Glutamatergic neuron (in vitro differentiated cells): ENCODE measurements at regions not wholly inside any gene's neighbourhood (a gene's known extent, or its start where the extent isn't known, plus 50 kb on each side); places are given as distances from the start of the nearest gene placed in this dataset.

Experiments
- DNase-seq: peaks from one replicate; pipeline ENCODE4 v3.0.0; 2022
- H3K27ac Mint-ChIP-seq: one replicate; pipeline ENCODE4 v1.8.0; 2020; ENCODE audit warnings: mild to moderate bottlenecking, mixed read lengths, inconsistent platforms; ENCODE audit not compliant: unreplicated experiment
- H3K27me3 Mint-ChIP-seq: one replicate; pipeline ENCODE4 v1.8.0; 2020; ENCODE audit warnings: mild to moderate bottlenecking, moderate library complexity, mixed read lengths, inconsistent platforms; ENCODE audit not compliant: unreplicated experiment
- H3K36me3 Mint-ChIP-seq: one replicate; pipeline ENCODE4 v1.8.0; 2020; ENCODE audit warnings: mild to moderate bottlenecking, mixed read lengths, inconsistent platforms; ENCODE audit not compliant: unreplicated experiment
- H3K4me1 Mint-ChIP-seq: one replicate; pipeline ENCODE4 v1.8.0; 2020; ENCODE audit warnings: mild to moderate bottlenecking, low read depth, mixed read lengths, inconsistent platforms; ENCODE audit not compliant: unreplicated experiment
- H3K4me3 Mint-ChIP-seq: one replicate; pipeline ENCODE4 v1.8.0; 2020; ENCODE audit warnings: mild to moderate bottlenecking, mixed read lengths, inconsistent platforms; ENCODE audit not compliant: unreplicated experiment
- H3K9me3 Mint-ChIP-seq: one replicate; pipeline ENCODE4 v1.8.0; 2020; ENCODE audit warnings: mild to moderate bottlenecking, moderate library complexity, mixed read lengths, inconsistent platforms; ENCODE audit not compliant: unreplicated experiment
- TF ChIP-seq, protein P1 (sequence below): fragments of 200-600 bp; sonication (generic); IDR thresholded peaks from one replicate; pipeline ENCODE4 v1.5.0; 2021; ENCODE audit not compliant: partially characterized antibody, unreplicated experiment

DNA sequence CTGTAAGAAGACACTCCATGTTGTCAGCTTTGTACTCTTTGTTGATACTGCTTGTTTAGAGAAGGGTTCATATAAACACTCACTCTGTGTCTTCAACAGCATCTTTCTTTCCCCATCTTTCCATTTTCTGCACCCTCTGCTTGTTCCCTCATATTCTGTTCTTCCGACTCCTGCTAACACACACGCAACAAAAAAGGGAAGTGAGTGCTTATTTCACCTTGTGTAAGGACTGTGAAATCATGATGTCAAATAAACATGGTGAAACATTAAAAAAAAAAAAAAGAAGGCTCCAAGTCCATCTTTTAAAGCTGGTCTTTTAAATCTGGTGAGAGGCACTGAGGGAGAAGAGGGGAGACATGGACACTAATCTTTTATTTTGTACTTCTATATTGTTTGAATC lies 145.4 kb downstream of the RPAP3 start:
- H3K27me3 Mint-ChIP-seq = no peaks in the 10 kb centered on the region
- no peaks in the 10 kb centered on the region for H3K4me1 Mint-ChIP-seq
- H3K27ac Mint-ChIP-seq = no peak overlapping the region
- DNase-seq = no peak
- TF ChIP-seq, protein P1, sequence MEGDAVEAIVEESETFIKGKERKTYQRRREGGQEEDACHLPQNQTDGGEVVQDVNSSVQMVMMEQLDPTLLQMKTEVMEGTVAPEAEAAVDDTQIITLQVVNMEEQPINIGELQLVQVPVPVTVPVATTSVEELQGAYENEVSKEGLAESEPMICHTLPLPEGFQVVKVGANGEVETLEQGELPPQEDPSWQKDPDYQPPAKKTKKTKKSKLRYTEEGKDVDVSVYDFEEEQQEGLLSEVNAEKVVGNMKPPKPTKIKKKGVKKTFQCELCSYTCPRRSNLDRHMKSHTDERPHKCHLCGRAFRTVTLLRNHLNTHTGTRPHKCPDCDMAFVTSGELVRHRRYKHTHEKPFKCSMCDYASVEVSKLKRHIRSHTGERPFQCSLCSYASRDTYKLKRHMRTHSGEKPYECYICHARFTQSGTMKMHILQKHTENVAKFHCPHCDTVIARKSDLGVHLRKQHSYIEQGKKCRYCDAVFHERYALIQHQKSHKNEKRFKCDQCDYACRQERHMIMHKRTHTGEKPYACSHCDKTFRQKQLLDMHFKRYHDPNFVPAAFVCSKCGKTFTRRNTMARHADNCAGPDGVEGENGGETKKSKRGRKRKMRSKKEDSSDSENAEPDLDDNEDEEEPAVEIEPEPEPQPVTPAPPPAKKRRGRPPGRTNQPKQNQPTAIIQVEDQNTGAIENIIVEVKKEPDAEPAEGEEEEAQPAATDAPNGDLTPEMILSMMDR = no peak
- H3K9me3 Mint-ChIP-seq = no peaks in the 10 kb centered on the region
- no peak overlapping the region for H3K4me3 Mint-ChIP-seq
- H3K36me3 Mint-ChIP-seq = no peaks in the 10 kb centered on the region

DNA sequence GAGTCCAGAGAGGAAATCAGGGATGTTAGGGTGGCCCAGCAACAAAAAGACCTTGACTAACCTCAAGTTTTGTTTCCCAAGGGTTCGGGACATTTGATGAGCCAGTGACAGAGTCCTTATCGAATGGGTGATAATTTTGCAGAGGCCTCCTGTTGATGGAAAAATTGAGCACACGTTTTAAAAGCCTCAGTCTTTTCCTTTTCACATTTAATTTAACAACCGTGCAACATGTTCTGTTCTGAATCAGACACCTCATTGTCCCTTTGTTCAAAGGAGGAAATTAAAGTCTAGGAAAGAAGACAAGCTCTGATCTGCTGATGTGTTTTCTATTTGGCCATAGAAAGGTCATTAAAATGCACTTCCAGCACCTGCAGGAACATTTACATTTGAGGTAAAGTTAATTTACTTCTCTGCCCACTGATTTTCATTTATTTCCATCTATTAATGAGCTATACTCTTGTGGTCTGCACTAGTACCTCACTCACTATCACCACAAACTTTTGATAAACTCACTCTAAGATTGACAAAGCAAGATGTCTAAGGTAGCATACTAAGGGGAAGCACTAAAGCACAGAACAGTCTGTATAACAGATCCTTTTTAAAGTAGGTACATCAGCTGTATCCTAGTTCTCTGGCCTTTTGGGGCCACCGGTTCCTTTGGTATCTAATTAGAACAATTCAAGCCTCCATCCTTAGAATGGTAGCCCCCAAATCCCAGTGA lies 147.0 kb downstream of the RPAP3 start:
- H3K27me3 Mint-ChIP-seq = no peaks in the 10 kb centered on the region
- no peaks in the 10 kb centered on the region for H3K9me3 Mint-ChIP-seq
- no peak overlapping the region for H3K4me3 Mint-ChIP-seq

DNA sequence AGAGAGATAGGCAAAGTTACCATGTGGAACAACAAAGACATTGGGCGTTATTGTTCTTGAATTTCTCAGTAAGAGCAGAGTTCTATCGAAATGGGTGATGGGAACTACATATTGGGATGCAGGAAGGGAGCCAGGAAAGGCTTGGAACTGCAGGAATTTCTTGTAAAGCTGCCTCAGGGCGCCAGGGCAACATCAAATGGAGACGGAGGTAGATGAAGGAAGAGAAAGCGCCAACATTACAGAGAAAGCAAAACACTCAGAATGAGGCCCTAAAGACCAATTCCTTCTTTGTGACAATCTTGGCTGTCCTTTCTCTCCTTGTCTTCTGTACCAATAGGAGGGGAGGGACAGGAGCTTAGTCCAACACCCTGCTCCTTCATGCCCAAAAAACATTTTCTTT lies 148.4 kb downstream of the RPAP3 start:
- no peaks in the 10 kb centered on the region for H3K27me3 Mint-ChIP-seq
- no peak for DNase-seq
- no peaks in the 10 kb centered on the region for H3K9me3 Mint-ChIP-seq
- no peak overlapping the region for H3K27ac Mint-ChIP-seq
- TF ChIP-seq, protein P1 = no peak
- H3K4me1 Mint-ChIP-seq = no peaks in the 10 kb centered on the region
- peaks cover 4% of the 10 kb centered on the region for H3K36me3 Mint-ChIP-seq
- H3K4me3 Mint-ChIP-seq = no peak overlapping the region

More for the DNA sequence above, 147.0 kb downstream of the RPAP3 start:
- Mint-ChIP-seq H3K36me3 (no peaks in the 10 kb centered on the region), H3K27ac (no peak overlapping the region), H3K4me1 (no peaks in the 10 kb centered on the region)
- no peak for DNase-seq
- TF ChIP-seq, protein P1 = no peak

DNA sequence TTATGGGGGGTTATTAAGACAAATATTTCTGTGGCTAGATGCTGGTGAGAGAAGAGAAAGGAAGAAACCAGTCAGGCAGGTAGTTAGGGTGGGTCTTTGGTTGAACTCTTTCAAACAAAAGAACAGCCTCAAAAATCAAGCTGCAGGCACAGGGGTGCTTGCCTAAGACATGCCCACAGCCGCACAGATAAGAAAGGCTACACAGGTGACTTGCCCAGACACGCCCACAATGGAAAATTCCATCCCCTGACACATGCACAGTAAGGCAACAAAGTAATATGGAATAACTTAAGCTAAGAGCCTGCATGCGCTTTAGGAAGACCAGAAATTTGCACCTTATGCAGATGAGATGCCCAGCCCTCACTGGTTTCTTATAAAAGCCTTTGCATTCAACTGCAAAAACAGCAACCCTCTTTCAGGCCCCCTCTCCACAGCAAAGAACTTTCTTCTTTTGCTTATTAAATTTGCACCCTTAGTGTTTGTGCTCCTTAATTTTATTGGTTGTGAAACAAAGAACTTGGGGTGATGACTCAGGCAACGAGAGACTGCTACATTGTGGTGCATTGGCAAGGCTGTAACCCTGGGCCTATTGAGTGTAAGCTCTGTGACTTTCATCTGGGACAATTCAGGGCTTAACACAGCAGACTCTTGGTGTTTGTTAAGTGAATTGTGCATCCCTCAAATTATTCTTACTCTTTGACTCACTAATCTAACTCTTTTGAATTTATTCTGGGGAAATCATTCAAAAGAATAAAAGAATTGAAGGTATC lies 149.4 kb downstream of the RPAP3 start:
- H3K36me3 Mint-ChIP-seq = peaks cover 4% of the 10 kb centered on the region

More for the DNA sequence above, 149.4 kb downstream of the RPAP3 start:
- Mint-ChIP-seq H3K4me3 (no peak overlapping the region), H3K4me1 (no peaks in the 10 kb centered on the region), H3K27me3 (no peaks in the 10 kb centered on the region), H3K27ac (no peak overlapping the region), H3K9me3 (no peaks in the 10 kb centered on the region)
- DNase-seq = no peak
- TF ChIP-seq, protein P1 = no peak
